M059J (cell line): ENCODE measurements at regions not wholly inside any gene's neighbourhood (a gene's known extent, or its start where the extent isn't known, plus 50 kb on each side); places are given as distances from the start of the nearest gene placed in this dataset.
"Not testable (repeated sequence)": the region's sequence is repeated elsewhere in the genome, so short reads cannot be mapped to it uniquely, and the experiment has no call there.

Experiments used
- DNase-seq: peaks from one replicate; pipeline ENCODE4 v3.0.0-alpha.2; 2012; ENCODE audit warnings: low read depth

DNA sequence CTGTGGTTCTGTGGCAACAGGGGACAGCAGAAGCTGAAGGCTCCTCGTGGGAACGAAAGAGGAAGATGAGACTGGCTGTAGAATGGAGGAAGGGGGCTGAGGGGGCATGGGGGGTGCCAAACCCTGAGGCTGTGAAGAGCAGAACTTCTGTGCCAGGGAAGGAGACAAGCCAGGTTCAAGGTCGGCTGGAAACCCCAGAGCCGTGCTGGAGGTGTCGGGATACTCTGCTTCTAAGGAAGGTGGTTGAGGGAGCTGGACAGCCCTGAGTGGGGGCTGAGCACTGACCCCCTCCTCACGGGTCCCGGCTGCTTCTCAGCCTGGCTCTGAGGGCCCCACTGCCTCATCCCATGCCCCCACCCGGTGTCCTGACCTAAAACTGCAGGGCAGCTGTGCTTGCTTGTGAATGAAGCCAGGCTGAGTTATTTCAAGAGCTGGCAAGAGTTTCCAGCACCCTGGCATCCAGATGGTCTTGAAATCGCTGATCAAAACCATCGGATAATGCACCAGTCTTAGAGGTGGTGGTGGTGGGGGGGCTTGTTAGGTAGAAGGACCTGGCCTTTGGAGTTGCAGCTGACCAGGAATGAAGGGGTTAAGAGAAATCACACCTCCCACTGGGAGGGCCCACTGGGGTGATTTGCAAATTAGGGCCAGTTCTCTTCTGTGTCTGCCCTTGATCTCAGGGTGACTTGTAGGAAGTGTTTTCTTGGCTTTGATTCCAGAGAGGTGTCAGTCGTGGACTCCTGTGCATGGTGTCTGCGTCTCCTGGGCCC lies 218.9 kb upstream of the C1orf174 start:
- DNase-seq = no peak

DNA sequence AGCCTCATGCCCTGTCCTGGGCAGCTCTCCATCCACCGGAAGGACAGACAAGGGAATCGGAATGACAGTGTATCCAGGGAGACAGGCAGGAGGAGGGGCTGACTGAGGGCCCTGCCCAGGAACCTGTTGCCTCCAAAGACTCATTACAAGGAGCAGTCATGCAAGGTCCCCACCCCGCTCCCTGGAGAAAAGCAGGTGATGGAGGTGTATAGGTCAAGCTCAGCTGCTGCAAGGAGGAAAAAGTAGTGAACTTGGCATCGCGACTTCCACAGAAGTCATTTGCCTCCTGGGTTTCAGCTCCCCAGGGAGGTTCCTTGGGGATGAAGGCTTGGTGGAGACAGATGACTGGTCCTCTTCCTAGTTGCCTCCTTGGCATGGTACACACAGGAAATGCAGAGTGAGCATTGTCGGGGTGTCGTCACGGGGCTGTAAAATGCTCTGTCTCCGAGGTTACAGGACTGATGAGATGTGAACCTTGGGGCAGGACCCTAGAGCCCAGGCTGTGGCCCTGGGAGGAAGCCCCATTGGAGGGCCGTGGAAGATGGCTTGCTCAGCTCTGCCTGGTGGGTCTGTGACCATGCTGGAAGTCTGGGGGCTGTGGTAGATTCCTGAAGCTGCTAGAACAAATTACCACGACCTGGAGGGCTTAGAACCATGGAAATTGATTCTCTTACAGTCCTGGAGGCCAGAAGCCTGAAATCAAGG lies 219.6 kb upstream of the C1orf174 start:
- DNase-seq = no peak

DNA sequence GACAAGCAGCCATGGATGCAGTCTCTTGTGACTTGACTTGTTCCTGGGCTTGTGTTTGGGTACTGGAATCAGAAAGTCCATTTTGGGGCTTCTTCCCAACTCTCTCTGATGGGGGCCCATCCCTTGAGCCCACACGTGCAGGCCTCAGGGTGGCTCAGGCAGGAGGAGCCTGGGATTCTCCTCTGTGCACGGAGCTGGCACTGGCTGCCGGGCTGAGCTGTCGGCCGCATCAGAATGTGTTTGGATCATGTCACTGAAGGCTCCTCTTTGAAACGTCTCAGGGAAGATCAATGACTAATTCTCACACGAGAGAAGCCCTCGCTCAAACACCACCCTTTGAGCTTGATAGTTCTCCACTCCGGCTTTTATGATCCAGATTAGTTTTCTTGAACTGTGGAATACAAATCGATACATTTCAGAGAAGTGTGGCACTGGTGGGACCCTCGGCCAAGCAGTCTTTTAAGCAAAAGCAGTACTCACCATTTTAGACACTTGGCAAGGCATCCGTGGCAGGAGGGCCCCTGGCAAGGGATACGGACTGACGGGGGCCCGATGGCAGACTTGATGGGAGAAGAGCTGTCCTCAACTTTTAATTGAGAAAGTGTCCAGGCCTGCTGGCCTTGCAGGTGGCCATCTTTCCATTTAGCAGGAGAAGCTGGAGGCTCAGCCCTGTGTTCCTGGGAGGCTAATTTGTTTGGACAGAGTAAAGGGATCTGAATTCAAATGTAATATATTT lies 220.7 kb upstream of the C1orf174 start:
- DNase-seq = no peak

DNA sequence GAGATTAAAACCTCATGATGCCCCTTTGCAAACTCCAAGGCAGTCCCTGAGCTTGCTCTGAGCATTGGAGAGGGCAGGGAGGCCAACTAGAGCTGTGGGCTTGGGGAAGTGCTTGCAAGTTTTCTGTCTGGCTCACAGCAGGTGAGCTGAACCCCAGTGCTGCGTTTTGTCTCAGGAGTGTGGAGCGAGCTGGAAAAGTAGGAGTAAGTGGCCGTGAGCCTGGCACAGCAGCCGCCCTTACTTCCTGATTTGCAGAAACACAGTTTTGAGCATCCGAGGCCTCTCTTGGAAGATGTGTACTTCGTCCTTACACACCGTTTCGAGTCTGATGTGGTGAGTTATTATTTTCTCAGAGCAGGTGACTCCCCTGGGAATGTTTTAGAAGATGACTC lies 221.2 kb upstream of the C1orf174 start:
- DNase-seq = no peak

DNA sequence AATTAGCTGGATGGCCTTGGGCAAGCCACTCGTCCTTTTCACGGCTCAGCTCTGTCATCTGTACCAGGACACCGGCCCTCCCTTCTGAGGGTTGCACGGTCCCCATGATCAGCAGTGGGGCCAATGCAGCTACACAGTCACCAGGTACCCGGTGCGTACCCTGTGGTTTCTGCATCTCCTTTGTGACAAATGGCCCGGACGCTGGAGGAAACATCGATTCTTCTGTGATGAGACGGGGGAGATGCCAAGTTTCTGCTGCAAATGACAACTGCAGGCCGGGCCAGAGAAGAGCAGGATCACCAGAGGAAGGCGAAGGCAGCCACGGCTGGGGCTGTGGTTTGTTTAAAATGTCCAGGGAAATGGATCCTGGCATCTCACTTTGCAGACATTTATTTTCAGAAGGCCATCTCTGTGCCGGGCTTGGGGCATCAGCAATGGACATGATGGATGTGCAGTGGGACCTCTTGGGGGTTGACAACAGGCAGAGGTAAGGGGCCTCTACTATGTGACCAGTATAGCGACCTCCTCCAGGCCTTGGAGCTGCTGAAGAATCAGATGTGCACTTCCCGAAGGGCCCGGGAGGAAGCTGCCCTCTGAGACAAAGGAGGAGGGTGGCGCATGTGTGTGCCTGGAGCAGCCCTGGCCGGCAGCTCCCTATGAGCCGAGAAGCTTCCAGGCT lies 221.9 kb upstream of the C1orf174 start:
- no peak for DNase-seq

DNA sequence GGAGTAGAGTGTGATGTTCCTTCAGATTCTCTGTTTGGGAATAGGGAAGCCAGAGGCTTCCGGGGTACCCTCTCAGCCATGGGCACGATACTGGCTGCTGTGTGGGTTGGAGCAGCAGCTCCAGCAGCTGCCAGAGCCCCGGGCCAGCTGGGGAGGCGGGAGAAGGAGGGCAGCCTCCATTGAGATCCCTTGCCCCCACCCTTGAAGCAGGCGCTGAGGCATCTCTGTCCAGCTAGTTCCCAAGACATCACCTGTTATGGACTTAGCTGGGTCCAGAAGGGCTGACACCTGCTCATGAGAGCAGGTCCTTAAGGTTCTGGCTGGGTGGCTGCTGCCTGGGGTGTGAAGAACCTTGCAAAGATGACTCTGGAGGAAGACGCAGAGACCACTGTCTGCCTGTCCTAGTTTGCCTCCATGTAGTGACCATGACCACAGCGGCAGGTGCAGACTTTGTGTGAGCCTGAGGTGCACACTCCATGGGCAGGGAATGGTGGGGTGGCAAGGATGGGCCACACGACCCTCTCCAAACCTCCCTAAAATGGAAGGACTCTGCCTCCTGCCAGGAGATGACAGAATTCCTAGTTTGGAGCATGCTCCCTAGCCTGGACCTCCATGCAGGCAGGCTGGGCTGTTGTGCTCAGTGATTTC lies 222.6 kb upstream of the C1orf174 start:
- no peak for DNase-seq

DNA sequence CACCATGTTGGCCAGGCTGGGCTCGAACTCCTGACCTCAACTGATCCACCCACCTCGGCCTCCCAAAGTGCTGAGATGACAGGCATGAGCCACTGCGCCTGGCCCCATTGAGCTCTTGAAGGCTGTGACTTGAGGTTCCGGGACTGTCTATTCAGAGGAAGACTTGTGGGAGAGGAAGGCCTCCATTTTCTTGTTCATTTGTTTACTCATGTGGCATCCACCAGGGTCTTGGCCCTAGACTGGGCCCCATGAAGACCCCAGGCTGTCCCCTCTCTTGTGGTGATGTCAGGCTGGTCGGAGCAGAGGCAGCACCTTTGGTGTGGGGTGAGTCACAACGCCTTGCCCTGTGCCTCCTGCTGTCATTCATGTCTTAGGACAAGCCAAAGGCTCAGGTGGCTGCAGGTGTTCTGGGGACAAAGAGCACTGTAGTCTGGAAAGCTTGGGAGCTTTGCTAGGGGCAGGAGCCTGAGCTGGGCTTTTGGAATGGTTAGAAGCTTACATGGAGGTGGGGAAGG lies 224.6 kb upstream of the C1orf174 start:
- DNase-seq = no peak

DNA sequence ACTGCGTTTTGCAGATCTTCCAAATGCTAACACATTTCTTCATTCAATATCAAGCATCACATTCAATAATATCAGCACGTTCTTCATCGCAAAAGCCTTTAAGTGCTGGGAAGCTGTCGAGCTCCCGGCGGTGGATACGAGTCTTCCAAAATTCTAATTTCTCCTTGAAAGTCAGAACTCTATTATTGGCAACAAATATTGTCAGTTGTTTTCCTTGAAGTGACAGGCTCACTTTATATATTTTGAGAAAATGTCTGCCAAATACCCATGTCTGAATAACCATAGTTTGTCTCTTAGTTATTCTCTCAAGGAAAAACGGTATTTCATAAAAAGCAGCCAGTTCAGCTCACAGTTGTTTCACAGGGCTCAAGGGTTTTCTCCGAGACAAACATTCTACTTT lies 226.2 kb upstream of the C1orf174 start:
- DNase-seq = no peak

DNA sequence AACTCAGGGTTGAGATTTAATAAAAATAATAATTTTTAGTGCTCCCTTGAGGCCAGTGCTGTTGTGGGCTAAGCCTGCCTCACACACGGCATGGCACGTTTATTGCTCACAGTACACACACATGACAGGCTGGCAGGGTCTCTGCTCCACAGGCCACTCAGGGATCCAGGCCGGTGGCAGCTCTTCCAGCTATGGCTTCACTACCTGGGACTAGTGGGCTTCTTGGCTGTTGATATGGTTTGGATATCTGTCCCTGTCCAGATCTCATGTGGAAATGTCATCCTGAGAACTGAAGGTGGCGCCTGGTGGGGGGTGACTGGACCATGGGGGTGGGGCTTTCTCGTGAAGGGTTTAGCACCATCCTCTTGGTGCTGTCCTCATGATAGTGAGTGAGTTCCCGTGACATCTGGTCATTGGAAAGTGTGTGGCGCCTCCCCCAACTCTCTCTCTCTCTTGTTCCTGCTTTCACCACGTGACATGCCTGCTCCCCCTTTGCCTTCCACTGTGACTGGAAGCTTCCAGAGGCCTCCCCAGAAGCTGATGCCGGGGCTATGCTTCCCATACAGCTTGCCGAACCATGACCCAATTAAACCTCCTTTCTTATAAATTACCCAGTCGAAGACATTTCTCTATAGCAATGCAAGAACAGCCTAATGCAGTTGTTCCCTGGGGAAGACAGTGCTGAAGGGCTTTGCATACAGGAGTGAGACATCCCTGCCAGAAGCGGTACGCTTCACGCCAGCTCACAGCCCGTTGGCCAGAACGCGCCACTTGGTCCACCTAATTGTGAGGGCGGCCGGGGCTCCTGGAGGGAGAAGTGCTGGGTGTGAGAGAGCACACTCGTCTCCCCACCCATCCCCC lies 226.9 kb upstream of the C1orf174 start:
- no peak for DNase-seq

DNA sequence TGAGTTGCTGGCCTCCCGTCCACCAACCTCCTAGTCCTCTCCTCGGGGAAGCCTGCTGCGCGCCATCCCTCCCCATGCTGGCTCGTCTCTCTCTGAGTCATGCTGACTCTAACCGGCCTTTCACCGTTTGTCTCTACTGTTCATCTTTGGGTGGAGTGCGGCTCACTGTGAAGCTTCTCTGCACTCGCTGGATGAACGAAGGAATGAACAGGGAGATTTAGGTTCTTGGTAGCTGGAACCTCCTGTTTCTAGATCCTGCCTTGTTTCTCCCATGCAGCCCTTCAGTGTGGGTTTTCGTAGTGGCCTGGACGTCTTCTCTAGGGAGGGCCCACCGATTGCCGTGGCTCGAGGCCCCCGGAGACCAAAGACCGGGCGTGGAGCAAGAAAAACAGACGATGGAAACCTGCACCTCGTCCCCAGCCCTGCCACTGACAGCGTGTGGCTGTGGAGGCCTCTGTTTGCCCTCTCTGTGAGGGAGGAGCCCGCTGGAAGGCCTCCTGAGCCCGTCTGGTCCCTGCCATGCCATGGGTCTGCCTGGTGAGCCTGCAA lies 227.6 kb upstream of the C1orf174 start:
- DNase-seq = no peak

DNA sequence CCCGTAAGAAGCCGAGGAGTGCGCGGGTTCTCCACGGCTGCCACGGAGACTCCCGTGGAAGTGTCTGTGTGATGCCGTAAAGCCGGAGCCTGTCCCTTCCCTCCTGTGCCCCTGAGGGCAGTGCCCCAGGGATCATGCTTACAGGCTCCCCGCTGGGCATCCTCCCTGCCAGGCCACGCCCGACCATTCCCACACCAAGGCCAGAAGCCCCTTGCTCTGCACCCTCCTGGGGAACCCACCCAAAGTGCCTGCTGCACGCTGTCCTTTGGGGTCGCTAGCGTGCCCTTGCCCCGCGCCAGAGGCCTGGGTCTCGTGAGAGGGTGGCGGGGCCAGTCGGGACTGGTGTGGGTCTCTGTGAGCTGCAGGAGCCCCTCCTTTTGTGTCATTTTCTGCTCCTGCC lies 228.5 kb upstream of the C1orf174 start:
- DNase-seq = no peak

DNA sequence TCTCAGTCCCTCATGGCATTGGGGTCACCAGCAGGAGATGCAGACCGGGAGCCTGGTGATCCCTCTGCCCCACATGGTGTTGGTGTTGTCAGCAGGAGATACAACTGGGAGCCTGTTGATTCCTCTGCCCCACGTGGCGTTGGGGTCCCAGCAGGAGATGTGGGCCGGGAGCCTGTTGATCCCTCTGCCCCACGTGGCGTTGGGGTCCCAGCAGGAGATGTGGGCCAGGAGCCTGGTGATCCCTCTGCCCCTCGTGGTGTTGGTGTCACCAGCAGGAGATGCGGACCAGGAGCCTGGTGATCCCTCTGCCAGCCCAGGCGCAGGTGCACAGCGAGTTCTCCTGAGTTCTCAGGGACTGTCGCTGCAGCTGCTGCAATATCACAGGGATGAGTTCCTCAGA lies 229.6 kb upstream of the C1orf174 start:
- DNase-seq = no peak

DNA sequence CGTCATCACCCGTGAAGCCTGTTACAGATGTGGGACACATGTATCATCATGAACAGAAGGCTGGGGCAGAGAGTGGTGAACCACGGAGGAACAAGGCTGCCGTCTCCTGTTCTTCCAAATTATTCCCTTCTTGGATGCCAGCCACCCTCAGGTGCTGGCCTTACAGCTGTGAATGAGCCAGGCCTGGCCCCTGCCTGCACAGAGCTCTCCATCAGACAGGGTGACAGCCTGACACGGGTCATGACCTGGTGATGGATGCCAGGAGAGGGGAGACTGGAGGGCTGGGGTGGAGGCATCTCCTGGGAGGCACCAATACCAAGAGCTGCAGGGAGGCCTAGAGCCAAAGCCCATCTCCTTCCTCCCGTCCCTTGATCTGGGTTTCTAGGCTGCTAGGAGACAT lies 230.0 kb upstream of the C1orf174 start:
- DNase-seq = no peak

DNA sequence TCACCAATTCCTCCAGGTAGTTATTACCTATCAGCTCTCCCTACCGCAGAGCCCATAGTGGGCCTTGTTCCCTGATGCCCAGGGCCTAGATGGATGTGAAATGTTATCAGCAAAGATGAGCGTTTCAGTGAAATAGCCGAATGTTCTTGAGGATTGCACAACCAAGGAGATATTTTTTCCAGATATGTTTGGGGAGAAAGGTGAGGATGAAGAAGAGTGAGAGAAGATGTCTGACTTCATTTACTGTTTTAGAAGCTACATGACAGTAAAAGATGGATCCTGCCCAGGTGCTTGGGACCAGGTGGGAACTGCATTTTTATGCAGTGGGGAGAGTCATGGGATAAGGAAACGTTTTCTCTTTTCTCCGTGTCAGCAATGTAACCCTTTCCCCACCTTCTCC lies 231.7 kb upstream of the C1orf174 start:
- DNase-seq = no peak

DNA sequence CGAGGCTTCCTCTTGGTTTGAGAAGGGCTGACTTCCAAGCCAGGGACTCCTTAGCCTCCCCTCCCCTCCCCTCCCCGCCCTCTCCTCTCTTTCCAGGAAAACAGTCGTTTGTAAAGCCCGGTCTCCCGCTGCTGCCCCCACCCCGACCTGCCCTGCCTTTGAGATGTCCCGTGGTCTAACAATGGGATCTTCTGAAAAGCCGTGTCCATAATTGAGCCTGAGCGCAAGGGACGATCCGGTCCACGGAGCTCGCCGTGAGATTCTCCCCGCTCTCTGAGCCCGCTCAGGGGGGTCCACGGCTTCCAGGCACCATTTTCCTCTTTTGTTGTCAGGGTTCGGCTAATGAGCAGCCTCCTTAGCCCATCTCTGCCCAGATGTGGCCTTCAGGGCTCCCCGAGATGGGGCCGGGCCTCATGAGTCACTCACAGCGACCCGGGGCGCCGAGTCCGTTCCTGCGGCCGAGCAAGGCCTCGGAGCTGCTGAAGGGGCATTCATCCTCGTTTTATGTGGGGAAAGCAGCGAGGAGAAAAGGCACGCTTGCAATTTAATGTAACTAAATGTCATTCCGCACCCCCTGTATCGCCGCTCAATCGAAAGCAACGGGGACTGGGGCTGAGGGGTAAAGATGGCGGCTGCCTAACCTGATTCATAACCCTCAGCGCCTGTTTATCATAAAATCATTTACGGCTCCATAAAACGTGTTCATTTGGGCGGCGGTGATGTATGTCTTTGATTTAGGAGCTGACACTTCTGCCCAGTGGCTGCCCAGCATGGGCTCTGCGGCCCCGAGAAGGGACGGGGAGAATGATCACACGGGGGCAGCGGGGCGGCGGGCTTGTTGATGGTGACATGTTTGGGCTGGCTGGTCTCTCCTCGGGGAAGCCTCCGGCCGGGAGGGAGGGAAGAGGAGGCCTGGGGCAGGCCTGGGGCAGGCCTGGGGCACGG lies 232.6 kb upstream of the C1orf174 start:
- DNase-seq = no peak

DNA sequence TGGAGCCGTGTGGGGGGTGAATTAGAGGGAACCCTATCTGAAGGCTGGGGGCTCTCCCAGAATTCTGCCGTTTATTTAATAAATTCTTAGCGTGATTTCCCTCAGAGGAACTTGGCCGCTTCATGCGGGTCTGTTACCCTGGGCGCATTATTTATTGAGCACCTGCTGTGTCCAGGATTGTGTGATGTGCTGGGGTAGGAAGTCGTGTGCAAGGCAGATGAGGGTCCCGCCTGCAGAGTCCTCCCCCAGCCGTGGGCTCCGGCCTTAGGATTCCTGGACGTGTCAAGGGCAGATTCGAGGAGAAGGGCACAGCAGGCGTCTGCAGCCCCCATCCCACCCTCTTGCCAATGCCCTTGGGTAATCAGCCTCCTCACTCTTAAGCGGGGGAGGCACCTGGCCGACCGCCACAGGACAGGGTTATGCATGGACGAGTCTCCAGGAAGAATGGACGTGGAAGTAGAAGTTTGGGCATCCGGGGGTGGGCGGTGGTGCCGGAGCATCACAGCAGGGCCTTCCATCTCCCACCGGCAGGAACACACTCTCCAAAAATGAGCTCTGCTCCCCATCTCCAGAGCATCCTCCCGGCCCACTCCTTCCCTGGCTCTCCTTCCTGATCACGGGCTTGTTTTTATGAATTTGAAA lies 233.3 kb upstream of the C1orf174 start:
- no peak for DNase-seq

DNA sequence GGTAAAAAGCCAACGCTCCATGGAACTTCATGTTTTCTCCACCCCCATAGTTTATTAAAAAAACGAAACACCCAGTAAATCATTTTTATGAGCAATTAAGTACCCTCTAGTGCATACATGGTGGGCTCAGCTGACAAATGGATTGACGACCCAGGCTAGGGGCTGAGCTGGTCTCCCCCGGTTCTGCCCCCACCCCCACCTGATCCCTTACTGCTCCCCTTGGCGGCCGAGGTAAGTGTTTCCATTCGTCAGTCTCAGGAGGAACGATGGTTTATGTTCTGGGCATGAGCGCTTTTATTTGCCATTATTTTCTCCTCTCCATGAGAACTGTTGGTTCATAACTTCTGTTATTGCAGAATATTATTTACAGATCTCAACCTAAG lies 233.9 kb upstream of the C1orf174 start:
- DNase-seq = no peak

DNA sequence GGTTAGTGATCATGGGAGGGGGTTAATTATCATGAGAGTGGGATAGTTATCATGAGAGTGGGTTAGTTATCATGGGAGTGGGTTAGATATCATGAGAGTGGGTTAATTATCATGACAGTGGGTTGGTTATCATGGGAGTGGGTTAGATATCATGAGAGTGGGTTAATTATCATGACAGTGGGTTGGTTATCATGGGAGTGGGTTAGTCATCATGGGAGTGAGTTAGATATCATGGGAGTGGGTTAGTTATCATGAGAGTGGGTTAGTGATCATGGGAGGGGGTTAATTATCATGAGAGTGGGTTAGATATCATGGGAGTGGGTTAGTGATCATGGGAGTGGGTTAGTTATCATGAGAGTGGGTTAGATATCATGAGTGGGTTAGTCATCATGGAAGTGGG lies 235.8 kb upstream of the C1orf174 start:
- DNase-seq = not testable (repeated sequence)
